Smooth muscle cell (in vitro differentiated cells): ENCODE measurements at regions not wholly inside any gene's neighbourhood (a gene's known extent, or its start where the extent isn't known, plus 50 kb on each side); places are given as distances from the start of the nearest gene placed in this dataset.

Experiments used
- DNase-seq: peaks from one replicate; lab custom pipeline; 2025; ENCODE audit not compliant: unreplicated experiment; lab: John Stamatoyannopoulos, UW
- H2AFZ ChIP-seq: fragments of 200-600 bp; sonication (generic); 2 replicates; pipeline ENCODE4 v1.6.0; 2016; ENCODE audit warnings: antibody characterized with exemption, low read depth, mild to moderate bottlenecking
- H3F3A ChIP-seq: fragments of 200-600 bp; sonication (generic); 2 replicates; pipeline ENCODE4 v1.6.0; 2017; ENCODE audit warnings: antibody characterized with exemption, low read depth
- H3K27ac ChIP-seq: fragments of 200-600 bp; sonication (generic); 2 replicates; pipeline ENCODE4 v1.5.1; 2016; ENCODE audit warnings: low read depth, mild to moderate bottlenecking
- H3K27me3 ChIP-seq: fragments of 200-600 bp; sonication (generic); 2 replicates; pipeline ENCODE4 v1.6.1; 2016; ENCODE audit warnings: low read depth, mild to moderate bottlenecking
- H3K36me3 ChIP-seq: fragments of 200-600 bp; sonication (generic); 2 replicates; pipeline ENCODE4 v1.5.1; 2016; ENCODE audit warnings: low read depth
- H3K4me1 ChIP-seq: fragments of 200-600 bp; sonication (generic); 2 replicates; pipeline ENCODE4 v1.5.1; 2016; ENCODE audit warnings: low read depth
- H3K4me2 ChIP-seq: fragments of 200-600 bp; sonication (generic); 2 replicates; pipeline ENCODE4 v1.6.0; 2016; ENCODE audit warnings: mild to moderate bottlenecking
- H3K4me3 ChIP-seq: fragments of 200-600 bp; sonication (generic); 2 replicates; pipeline ENCODE4 v1.5.1; 2016; ENCODE audit warnings: mild to moderate bottlenecking
- H3K79me2 ChIP-seq: fragments of 200-600 bp; sonication (generic); 2 replicates; pipeline ENCODE4 v1.6.0; 2016; ENCODE audit warnings: low read depth, mild to moderate bottlenecking
- H3K9ac ChIP-seq: fragments of 200-600 bp; sonication (generic); 2 replicates; pipeline ENCODE4 v1.6.0; 2016; ENCODE audit warnings: low read depth
- H3K9me3 ChIP-seq: fragments of 200-600 bp; sonication (generic); replicated peaks from 2 replicates; pipeline ENCODE4 v1.5.1; 2016; ENCODE audit warnings: low read depth
- H4K20me1 ChIP-seq: fragments of 200-600 bp; sonication (generic); 2 replicates; pipeline ENCODE4 v1.6.0; 2016; ENCODE audit warnings: low read depth
- WGBS: methylation state at CpG from one replicate; pipeline ENCODE4 v1.1.7; 2016; ENCODE audit warnings: low lambda C conversion rate; 5-methylcytosine and 5-hydroxymethylcytosine counted together
- TF ChIP-seq, protein P1 (sequence below): fragments of 200-600 bp; sonication (generic); IDR thresholded peaks from 2 replicates; pipeline ENCODE4 v1.5.1; 2017; ENCODE audit warnings: borderline replicate concordance, mild to moderate bottlenecking, antibody characterized with exemption; ENCODE audit not compliant: insufficient read depth, poor library complexity, severe bottlenecking

DNA sequence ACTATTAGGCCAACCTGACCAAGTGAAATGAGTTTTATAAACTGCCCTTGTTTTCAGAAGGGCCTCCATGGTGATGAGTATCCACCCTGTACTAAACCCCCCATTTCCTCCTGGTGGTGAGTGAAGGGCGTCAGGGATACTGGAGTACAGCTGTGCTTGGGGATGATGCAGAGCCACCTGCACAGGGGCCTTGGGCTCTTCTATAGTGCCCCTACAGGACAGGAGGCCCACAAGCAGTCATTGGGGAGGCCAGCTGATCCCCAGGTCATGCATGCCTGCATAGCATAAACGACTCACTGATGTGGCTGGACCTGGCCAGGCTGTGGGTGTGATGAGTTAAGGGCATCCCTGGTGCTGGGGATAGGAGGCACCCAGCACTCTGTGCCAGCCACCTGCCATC, 114.1 kb upstream of the CELF2 start:
- no peaks in the 10 kb centered on the region for H3K9me3 ChIP-seq
- H3K9ac ChIP-seq = no peak overlapping the region
- H3K27ac ChIP-seq = no peak overlapping the region
- H3K4me3 ChIP-seq = no peak overlapping the region
- H3K4me2 ChIP-seq = no peak overlapping the region
- no peaks in the 10 kb centered on the region for H3K36me3 ChIP-seq
- no peak overlapping the region for H2AFZ ChIP-seq
- TF ChIP-seq, protein P1, sequence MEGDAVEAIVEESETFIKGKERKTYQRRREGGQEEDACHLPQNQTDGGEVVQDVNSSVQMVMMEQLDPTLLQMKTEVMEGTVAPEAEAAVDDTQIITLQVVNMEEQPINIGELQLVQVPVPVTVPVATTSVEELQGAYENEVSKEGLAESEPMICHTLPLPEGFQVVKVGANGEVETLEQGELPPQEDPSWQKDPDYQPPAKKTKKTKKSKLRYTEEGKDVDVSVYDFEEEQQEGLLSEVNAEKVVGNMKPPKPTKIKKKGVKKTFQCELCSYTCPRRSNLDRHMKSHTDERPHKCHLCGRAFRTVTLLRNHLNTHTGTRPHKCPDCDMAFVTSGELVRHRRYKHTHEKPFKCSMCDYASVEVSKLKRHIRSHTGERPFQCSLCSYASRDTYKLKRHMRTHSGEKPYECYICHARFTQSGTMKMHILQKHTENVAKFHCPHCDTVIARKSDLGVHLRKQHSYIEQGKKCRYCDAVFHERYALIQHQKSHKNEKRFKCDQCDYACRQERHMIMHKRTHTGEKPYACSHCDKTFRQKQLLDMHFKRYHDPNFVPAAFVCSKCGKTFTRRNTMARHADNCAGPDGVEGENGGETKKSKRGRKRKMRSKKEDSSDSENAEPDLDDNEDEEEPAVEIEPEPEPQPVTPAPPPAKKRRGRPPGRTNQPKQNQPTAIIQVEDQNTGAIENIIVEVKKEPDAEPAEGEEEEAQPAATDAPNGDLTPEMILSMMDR = no peak
- no peaks in the 10 kb centered on the region for H3K4me1 ChIP-seq
- no peaks in the 10 kb centered on the region for H4K20me1 ChIP-seq
- H3F3A ChIP-seq = no peaks in the 10 kb centered on the region
- H3K79me2 ChIP-seq = no peaks in the 10 kb centered on the region
- H3K27me3 ChIP-seq = peaks cover 18% of the 10 kb centered on the region
- whole genome bisulfite sequencing = 92% methylated on average over 2 of the region's 2 CpGs
- DNase-seq = no peak

DNA sequence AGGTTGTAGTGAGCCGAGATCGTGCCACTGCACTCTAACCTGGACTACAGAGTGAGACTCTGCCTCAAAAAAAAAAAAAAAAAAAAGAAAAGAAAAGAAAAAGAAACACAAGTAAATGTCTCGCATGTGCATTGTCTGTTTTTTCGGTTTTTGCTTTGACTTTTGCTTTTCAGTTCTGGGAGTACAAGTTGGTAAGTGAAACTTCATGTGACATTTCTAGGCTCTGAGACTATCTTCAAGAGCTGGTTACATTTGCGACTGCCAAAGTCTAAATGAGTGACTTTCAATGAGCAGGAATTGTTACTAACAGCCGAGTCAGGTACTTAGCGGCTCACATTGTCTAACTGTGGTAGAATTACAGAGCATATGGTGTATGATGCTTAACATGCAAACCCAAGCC, 107.0 kb upstream of the CELF2 start:
- 98% methylated on average over 7 of the region's 7 CpGs for WGBS
- Histone ChIP-seq H3K4me1 (peaks cover 5% of the 10 kb centered on the region), H4K20me1 (no peaks in the 10 kb centered on the region), H3K4me3 (no peak overlapping the region), H3K79me2 (no peaks in the 10 kb centered on the region), H3K4me2 (no peak overlapping the region), H3K9me3 (no peaks in the 10 kb centered on the region), H3K27ac (no peak overlapping the region), H2AFZ (no peak overlapping the region), H3K36me3 (no peaks in the 10 kb centered on the region), H3K9ac (no peak overlapping the region), H3K27me3 (no peaks in the 10 kb centered on the region), H3F3A (peaks cover 12% of the 10 kb centered on the region)
- no peak for DNase-seq
- TF ChIP-seq, protein P1 = no peak

DNA sequence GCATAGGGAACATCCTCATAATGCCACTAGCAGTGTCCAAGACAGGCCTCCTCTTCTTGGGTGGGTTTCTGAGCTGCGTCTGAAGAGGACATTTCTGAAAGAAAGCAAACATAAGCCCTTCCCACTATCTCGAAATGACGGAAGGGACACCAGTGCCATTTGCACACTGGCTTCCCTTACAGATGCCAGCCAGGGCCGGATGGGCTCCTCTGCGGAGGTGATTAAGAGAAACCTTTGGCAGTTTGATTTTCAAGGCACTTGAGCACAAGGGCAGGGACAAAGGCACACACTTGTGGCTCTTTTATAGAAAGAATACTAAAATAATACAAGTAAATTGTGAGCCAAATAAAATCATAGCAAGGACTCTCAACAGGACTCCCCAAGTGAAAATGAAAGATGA, 106.6 kb upstream of the CELF2 start:
- Histone ChIP-seq H3K36me3 (no peaks in the 10 kb centered on the region), H3K4me3 (no peak overlapping the region), H2AFZ (no peak overlapping the region), H3K79me2 (no peaks in the 10 kb centered on the region), H3K9me3 (no peaks in the 10 kb centered on the region), H3K9ac (no peak overlapping the region), H3K27ac (no peak overlapping the region), H3K4me1 (peaks cover 5% of the 10 kb centered on the region), H4K20me1 (no peaks in the 10 kb centered on the region), H3K4me2 (peak overlapping the region; percentile 80), H3F3A (peaks cover 12% of the 10 kb centered on the region), H3K27me3 (no peaks in the 10 kb centered on the region)
- 80% methylated on average over 5 of the region's 5 CpGs for WGBS
- TF ChIP-seq, protein P1 = no peak
- no peak for DNase-seq

DNA sequence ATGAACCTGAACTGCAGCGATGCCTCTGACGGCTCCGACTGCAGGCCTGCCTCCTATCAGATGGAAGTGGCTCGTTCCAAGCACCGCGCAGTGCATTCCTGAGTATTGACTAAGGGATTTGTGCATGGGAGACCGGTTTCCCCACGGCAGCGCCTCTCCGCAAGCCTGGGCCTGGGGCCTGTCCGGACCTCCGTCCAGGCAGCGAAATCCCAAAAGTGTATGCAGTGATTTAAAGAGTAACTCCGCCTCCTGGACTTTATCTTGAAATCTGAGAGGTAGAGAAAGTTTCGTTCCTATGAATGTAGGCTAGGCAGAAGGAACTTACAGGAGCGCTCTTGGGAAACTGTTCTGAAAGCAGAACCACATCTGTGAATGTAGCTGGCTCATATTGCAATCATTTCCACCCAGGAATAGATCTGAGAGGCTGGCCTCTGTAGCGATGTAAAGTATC, 106.2 kb upstream of the CELF2 start:
- H3K9me3 ChIP-seq = no peaks in the 10 kb centered on the region
- no peaks in the 10 kb centered on the region for H3K36me3 ChIP-seq
- peaks cover 5% of the 10 kb centered on the region for H3K4me1 ChIP-seq
- DNase-seq = peak; percentile 21
- peak overlapping the region; percentile 80 for H3K4me2 ChIP-seq
- H4K20me1 ChIP-seq = no peaks in the 10 kb centered on the region
- H3K27ac ChIP-seq = peak overlapping the region; percentile 34
- WGBS = 9% methylated on average over 17 of the region's 17 CpGs
- H3F3A ChIP-seq = peaks cover 12% of the 10 kb centered on the region
- H3K79me2 ChIP-seq = no peaks in the 10 kb centered on the region
- TF ChIP-seq, protein P1 = no peak
- H3K27me3 ChIP-seq = no peaks in the 10 kb centered on the region
- H3K4me3 ChIP-seq = peak overlapping the region; percentile 27
- no peak overlapping the region for H3K9ac ChIP-seq
- H2AFZ ChIP-seq = peak overlapping the region; percentile 73
